GM21619 (cell line): ENCODE measurements at regions not wholly inside any gene's neighbourhood (a gene's known extent, or its start where the extent isn't known, plus 50 kb on each side); places are given as distances from the start of the nearest gene placed in this dataset.

Source experiments
- ATAC-seq: cut with Tn5 transposase; IDR thresholded peaks from one replicate; pipeline ENCODE4 v1.9.1; 2021; ENCODE audit not compliant: unreplicated experiment

DNA sequence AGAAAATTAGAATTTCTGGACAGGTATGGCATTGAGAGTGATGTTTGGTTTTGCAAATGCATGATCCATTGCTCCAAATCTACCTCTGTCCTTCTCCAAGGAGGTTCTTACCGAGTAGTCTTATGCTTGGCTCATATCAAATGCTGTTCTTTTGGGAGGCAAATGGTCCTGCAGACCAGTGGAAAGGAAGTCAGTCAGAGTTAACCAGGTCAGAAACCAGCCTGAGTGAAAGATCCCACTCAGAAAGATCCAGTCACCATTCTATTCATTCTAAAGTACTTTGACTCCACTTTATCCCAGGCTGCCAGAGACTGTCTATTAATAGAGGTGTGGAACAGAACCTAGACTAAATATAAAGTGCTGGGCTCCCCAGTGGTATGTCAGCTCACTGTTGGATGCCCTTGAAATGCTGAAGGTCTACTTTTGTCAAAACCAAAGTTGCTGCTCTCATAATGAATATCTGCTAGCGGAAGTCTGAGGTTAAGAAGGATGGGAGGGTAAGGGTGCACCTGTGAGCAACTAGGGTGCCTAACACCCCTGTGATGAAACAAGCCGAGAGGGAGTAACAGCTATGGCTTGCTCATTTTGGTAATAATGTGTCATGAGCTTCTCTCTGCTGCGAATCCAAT lies 302.2 kb downstream of the ZNF608 start:
- peak; percentile 100 for ATAC-seq

DNA sequence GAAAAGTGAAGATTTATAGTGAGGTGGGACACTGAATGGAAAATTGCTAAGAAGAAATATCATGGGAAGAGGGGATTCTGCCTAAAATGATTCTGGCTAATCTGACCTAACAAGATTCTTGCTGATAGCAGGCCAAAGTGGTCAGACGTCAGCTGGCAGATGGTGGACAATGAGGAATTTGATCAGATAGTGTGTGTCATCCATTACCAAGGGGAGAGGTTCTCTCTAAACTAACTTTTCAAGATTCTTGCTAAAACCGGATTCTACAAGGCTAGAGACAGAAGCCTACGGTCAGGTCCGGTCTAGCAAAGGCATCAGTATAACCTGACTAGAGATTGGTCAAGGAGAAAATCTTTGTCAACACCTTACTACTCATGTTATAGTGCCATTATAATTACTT lies 306.0 kb downstream of the ZNF608 start:
- ATAC-seq: no peak

DNA sequence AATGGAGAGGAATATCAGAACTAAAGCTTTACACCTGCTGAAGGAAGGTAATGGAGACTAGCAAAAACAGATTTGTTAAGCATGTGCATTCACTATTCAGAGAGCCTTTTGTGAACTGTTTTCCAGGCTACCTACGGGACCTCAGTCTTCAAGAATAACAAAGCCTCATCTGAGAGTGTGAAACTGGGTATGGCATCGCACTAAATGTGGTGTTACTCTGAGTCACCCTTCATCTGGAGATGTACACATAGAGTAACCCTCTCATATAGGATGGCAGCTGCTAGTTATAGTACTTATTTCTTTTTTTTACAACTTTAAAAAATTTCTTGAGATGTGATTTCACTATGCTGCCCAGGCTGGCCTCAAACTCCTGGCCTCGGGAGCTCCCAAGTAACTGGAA lies 306.8 kb downstream of the ZNF608 start:
- no peak for ATAC-seq

DNA sequence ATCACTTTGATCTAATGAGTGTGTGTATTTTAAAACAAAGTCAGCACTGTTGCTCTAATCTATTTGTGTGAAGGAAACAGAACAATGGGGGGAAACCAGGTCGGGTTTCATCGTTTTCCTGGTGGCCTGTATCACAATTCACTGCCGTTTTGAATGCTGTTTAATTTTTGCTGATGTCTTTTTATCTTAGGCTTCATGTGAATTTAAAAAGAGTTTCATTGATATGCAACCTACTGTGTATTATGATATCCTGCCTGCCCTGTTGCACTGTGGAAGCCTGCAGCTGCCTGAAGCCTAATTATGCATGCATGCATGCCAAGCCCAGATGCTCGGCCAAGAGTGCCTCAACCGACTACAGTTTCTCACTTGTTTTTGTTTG lies 307.5 kb downstream of the ZNF608 start:
- ATAC-seq: no peak

DNA sequence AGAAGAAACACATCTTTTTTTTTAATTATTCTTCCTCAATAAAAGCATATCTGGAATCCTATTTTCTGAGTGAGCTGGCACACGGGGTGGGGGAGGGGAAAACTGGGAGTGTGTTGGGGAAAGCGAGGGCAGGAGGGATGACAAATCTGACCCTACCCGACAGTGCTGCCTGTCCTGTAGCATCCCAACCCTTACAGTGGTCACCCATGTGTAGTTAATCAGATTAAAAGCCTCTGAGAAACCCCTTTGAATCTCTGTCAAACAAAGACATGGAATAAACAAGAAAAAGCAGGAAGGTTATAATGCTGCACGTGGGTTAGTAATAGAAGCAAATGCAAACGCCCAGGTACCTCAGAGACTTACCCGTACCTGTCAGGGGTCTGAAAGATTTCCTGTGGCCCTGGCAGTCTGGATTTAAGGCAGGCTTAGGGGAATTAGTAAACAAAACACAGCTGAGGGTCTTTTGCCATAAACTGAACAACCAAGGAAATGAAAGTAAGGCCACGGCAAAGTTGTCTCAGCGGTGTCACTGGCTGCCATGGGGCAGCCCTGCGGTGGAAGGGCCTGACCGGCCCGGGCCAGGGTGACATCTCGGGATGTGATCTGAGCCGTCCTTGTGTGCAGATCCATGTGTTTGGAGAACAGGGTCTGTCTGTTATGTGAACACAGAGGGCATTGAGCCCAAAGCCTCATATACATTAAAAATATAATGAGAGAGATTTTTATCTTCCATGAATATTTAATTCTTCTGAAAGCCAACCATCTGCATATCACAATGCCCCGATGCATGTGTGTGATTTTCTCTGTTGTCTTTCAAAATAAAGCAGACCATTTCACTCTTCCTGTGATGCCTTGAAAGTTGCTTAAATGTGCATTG lies 308.2 kb downstream of the ZNF608 start:
- ATAC-seq: no peak

DNA sequence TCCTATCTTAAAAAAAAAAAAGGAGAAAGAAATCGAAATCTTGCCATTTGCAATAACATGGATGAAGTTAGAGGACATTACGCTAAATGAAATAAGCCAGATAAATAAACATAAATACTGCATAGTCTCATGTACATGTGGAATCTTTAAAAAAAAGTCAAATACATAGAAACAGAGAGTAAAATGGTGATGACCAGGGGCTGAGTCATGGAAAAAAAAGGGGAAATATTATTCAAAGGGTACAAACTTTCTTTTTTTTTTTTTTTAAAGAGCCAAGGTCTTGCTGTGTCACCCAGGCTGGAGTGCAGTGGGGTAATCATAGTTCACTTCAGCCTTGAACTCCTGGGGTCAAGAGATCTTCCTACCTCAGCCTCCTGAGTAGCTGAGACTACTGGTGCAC lies 310.1 kb downstream of the ZNF608 start:
- no peak for ATAC-seq

DNA sequence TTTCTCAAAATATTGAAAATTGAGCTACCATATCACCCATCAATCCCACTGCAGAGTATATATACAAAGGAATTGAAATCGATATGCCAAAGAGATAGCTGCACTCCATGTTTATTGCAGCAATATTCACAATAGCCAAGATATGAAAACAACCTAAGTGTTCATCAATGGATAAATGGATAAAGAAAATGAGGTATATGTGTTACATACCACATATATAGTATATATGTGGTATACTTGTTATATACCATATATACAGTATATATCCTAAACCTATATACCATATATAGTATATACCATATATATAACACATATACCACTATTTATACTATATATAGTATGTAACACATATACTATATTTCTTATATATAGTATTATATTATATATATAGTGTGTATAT lies 313.3 kb downstream of the ZNF608 start:
- ATAC-seq: no peak

DNA sequence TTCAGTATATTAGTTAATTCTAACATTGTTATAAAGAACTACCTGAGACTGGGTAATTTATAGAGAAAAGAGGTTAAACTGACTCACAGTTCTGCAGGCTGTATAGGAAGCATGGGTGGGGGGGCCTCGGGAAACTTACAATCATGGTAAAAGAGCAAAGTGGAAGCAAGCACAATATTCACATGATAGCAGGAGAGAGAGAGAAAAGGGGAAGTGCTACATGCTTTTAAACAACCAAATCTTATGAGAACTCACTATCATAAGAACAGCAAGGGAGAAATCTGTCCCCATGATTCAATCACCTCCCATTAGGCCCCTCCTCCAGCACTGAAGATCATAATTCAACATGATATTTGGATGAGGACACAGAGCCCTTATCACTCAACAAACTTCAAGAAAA lies 324.9 kb downstream of the ZNF608 start:
- no peak for ATAC-seq

DNA sequence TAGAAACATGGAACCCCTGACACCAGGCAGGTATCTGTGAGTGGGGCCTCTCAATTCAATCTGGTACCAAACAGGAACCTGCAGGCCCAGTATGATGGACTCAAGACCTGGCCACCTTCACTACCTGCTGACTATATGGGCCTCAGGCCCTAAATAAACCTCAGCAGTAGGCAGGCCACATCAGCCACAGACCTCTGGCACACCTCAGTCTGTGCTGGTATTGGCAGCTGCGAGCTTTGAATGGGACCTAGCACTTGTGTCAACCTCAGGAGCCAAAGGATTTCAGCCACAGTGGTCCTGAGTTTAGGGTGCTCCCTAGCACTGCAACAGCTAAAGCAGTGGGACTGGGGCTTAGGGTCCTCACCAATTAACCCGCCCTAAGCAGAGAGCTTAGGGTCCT lies 325.5 kb downstream of the ZNF608 start:
- ATAC-seq: no peak

DNA sequence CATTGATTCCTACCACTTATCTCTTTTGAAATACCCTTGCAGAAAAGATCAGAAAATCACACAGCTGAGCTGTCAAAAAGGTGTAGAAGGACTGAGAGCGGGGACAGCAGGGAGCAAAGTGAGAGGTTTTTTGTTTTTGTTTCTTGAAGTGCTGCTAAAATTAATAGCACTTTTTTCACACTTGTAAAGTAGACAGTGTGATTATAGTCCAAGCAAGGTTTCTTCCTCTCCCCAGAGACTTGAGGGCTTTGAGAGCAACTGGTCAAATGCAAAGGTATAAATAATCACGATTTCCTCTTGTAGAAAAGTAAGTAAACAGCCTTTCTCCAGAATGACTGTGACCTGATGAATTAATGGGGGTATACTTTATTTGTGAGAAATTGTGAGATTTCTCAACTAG lies 326.9 kb downstream of the ZNF608 start:
- ATAC-seq: peak; percentile 83

DNA sequence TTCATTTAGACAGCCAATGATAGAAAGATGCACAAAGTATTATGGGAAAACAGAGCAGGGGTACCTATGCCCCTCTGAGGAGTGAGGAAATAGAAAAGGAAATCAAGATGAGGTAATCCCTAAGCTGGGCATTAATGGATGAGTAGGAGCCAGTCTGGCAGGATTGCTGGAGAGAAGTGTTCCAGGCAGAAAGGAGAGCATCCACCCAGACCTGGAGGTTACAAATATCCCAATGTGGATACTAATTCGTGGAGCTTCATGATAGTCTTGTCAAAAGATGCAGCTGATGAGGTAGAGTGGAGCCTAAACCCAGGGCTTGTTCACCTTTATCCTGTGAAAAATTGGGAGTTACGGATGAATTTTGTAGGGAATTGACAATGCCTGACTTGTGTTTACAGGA lies 328.0 kb downstream of the ZNF608 start:
- no peak for ATAC-seq

DNA sequence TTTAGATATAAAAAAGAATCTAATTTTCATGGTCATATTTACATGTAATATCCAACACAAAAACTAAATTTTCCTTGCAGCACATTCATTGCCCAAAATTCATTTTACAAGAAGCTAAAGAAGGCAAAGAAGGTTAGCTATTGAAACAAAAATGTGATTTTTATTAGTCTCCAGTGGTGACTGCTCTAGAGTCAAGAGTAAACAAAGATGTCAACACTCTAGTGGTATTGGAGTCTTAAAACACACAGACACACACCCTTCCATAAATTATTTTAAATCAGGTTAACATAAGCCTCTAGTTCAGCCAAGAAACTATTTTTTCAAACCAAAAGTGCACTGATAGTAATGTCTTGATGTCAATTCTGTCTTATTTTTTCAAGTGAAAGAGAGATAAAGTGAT lies 329.2 kb downstream of the ZNF608 start:
- no peak for ATAC-seq

DNA sequence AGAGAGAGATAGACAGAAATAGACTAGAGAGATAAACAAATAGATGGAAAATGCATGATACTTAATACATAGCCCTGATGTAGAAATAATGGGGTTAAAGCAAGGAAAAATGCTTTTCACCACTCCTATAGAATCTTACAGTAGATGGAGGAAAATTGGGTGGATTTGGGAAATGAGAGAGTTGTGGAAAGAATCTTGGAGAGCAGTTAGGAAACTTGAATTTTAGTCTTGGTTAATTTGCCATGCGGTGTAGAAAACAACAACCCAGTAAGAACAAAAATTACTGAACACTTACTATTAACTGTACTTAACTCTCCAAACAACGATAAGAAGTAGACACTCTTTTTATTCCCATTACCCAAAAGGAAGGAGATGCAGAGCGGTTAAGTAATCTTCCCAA lies 329.8 kb downstream of the ZNF608 start:
- ATAC-seq: no peak

DNA sequence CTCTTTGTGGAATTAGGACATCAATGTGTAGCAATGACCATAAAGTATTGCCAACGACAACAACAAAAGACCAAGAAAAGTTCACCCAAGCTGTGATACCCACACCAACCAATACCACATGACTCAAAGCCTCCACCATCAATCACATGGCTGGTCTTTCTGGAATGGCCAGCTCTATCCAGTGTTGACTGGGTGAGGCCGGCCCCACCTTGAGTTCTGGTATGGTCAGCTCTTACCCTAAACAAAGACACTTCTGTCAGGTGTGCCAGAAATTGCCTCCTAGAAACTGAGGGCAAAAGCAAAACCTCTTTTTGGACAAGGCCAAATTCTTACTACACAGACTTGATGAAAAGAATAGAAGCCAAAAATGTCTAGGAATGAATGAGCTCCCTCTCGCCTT lies 331.5 kb downstream of the ZNF608 start:
- no peak for ATAC-seq

DNA sequence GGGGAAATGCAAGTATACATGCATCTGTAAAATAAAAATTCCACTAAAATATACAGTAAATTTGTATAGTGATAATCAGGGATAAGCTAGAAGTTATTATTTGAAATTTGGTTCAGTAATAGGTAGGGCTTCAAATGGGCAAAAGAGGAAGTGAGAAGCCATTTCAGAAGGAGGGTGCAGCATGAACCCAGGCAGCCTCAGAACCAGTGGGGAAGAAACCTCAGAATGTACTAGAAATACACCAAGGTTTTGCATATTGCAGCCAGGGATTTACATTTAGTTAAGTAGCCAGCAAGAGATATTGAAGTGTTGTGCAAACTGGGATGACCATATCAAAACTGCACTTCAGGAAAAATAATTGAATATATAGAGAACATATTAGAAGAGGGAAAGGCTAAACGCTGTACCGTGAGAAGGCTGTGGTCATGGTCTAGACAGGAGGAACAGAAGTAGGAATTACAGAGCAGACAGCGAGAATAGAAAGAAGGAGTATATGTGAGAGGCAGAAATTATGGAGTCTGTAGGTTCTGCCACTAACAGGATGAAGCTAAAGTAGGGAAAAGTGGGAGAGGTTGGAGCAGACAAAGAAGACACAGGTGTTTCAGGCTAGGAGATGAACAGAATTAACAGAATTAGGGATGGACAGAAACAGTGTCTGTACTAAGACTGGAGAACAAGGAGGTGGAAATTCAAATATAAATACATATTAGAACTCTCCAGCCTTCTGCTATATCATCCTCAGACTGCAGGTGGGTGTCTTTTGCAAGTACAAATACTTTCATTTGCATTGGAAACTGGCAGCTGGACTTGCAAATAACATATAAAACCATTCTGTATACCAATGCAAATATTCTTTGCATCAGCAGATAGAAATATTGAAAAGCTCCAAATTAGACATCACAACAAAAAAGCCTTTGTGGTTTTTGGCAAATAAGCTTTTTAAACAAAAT lies 335.6 kb downstream of the ZNF608 start:
- peak; percentile 95 for ATAC-seq

DNA sequence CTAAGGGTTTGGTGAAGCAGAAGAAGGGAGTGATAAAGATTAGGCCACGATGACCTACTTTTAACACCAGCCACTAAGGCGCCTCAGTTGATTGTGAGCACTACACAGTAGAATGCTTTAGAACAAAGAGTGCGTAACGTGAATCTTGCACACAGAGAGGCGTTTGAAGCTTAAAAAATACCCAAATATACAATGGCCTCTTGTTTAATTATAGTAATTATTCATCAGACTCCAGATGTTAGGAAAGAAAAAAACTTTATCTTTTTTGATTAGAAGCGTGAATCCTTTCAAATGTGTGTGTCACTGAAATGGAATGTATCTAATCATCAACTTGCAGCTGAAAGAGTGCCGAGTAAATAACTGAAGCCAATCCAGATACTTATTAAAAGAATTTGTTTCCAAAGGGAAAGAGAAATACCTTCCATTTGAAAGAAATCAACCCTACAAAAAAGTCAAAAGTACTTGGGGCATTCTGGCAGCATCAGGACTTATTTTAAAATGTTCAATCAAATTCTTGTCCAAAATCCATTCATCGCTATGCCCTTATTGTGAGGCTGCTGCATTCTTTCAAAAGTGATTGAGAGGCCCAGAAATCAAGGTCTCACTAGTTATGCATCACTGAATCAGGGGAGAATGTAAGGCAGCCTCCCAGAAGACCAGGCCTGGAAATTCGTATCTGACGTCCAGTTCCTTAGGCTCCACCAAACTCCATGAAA lies 337.5 kb downstream of the ZNF608 start:
- ATAC-seq: no peak

DNA sequence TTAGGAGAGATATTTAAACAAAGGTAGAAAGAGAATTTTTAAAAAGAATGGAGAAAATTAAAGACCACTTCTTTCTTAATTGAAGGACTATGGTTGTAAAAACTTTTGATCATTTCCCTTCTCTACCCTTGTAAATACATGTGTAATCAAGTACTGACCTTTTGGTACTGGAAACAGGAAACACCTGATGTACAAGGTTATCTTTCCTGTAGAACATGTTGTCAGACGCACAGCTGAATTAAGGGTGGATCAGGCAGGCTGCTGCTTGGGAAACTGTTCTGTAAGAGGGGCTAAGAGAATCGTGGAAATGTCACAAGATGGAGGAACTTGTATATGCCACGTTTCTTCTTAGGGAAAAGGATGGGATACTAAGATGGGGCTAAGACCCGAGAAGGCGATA lies 341.6 kb downstream of the ZNF608 start:
- no peak for ATAC-seq

DNA sequence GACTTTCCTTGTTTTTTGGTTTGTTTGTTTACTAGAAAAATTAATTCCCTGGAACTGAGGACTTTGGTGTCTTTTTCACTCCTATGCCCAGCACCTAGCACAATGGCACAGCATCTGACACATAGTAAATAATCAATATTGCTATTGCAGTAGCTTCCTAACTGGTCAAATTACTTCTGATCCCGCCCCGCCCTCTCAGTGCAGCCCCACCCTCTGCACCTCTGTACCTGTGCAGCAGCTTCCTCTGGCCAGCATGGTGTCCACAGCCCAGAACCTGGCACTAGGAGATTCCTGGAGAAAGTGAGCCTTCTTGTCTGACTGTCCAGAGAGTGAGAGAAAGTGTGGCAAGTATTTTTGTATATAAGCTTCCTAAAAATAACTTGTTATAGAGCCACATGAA lies 343.2 kb downstream of the ZNF608 start:
- no peak for ATAC-seq

DNA sequence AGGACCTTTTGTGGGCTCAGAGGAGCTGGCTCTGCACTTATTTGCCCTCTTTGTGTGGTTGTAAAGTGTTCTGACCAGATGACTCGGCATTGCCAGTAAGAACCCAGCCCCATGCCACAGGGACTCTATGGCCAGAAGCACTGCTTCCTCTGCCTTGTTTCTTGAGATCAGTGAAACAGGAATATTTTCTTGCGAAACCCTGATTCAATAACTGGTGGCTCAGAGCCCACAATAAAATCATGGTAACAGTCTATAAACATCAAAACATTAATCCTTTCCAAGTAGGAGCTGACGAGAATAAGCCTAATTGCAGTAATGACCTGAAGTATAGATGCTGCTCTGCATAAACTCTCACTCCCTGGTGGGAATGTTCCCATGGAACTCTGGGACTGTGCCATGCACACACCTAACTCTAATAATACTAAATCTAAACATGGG lies 344.3 kb downstream of the ZNF608 start:
- no peak for ATAC-seq

DNA sequence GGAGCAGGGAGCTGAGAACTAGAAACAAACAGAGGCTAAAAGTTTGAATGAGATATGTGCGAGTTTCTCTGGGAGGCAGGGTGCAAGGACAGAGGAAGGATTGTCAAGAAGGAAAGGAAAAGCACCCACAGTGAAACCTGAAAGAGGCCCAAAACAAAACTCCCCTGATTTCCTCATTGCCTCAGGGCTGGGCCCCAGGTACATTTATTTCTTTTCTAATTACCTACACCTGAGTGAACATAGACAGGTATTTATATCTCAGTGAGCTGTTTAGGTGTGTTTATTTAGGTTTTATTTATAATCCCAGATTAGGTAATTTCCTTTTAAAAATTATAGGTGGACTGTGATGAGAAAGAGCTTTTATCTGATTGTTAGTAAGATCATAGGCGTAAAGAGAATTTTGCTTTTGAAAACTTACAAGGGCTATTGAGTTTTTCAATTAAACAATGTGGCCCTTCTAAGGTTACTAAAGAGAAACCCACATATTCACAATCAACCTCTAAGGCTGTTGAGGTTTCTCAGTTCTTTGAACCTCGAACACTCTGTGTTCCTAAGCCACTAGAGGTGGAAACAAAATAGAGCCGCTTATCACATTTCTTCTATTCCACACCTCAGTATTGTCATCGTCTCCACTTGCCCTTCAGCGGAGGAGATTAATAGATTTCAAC lies 344.8 kb downstream of the ZNF608 start:
- no peak for ATAC-seq
